Astrocyte of the hippocampus (primary cell): ENCODE measurements at regions not wholly inside any gene's neighbourhood (a gene's known extent, or its start where the extent isn't known, plus 50 kb on each side); places are given as distances from the start of the nearest gene placed in this dataset.
"Not testable (repeated sequence)": the region's sequence is repeated elsewhere in the genome, so short reads cannot be mapped to it uniquely, and the experiment has no call there.

ENCODE experiments used
- DNase-seq: peaks from one replicate; pipeline ENCODE4 v3.0.0; 2011; ENCODE audit warnings: low read depth, low spot score

- peak; percentile 35 for DNase-seq
Observed at GRCh38 chr13:52931131-52931530, 82.7 kb upstream of the PCDH8 start.

GRCh38 chr13:52929846-52930245 lies 81.4 kb upstream of the PCDH8 start:
- DNase-seq: no peak

- DNase-seq: peak; percentile 23
Observed at GRCh38 chr13:52926971-52927370, 78.5 kb upstream of the PCDH8 start.

GRCh38 chr13:52925775-52926285 lies 77.4 kb upstream of the PCDH8 start:
- DNase-seq: peak; percentile 25

- DNase-seq: peak; percentile 19
Observed at GRCh38 chr13:52925251-52925650, 76.8 kb upstream of the PCDH8 start.

- no peak for DNase-seq
Observed at GRCh38 chr13:52924289-52925148, 76.1 kb upstream of the PCDH8 start.

- DNase-seq: no peak
Observed at GRCh38 chr13:52922961-52923360, 74.5 kb upstream of the PCDH8 start.

GRCh38 chr13:52921194-52921593 lies 72.8 kb upstream of the PCDH8 start:
- no peak for DNase-seq

GRCh38 chr13:52916486-52916990 lies 68.1 kb upstream of the PCDH8 start:
- peak; percentile 43 for DNase-seq

- DNase-seq: no peak
Observed at GRCh38 chr13:52911340-52911739, 62.9 kb upstream of the PCDH8 start.

GRCh38 chr13:52910318-52910717 lies 61.9 kb upstream of the PCDH8 start:
- not testable (repeated sequence) for DNase-seq

GRCh38 chr13:52906122-52906903 lies 57.9 kb upstream of the PCDH8 start:
- DNase-seq: no peak

GRCh38 chr13:52905701-52906100 lies 57.3 kb upstream of the PCDH8 start:
- DNase-seq: no peak

- DNase-seq: no peak
Observed at GRCh38 chr13:52903320-52903719, 54.9 kb upstream of the PCDH8 start.

- DNase-seq: no peak
Observed at GRCh38 chr13:52899206-52899605, 50.8 kb upstream of the PCDH8 start.
